ENCODE measurements at regions not wholly inside any gene's neighbourhood (a gene's known extent, or its start where the extent isn't known, plus 50 kb on each side); places are given as distances from the start of the nearest gene placed in this dataset.
A peak's percentile ranks its signal among the peaks of the same experiment; 100 is the strongest.

DNA sequence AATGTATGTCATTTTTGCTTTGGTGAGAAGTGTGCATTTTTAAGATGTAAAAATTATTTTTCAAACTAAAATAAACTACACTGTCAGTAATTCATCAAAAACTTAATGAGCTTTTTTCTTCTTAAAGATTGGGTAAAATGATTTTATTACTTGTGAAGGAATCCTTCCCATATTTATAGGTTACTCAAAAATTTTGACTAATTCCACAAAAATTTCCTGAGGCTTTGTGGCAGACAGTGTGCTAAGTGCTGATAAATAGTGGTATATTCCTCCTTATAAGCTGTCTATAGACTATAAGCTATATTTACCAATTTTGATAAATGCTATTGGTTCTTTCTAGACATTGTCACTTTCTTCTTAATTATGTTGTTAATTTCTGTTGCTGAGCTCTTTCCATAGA lies 284.5 kb upstream of the SEMA6D start:
- intact Hi-C loops (cut with DNase I) = no loop called here
- DNase-seq (no peak), ATAC-seq (ENCODE audit: poor library complexity) (no peak)

DNA sequence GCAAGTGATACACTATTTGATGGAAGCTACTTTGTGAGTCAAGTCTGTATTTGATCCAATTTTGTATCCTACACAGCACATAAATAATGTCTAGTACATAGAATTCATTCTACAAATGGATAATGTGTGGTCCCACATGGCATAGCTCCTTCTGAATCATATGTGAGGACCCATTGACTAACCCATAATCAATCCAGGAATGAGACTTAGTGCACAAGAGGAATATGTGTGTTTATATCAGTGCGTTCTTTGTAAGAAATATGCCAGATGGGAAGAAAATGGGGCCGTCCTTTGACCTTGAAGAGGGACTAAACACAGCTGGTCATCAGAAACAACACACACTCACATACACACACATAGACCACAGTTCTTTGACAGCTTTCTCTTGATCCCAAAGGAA lies 282.7 kb upstream of the SEMA6D start:
- intact Hi-C loops (cut with DNase I) = no loop called here
- ATAC-seq (ENCODE audit: poor library complexity) = no peak
- no peak for DNase-seq

DNA sequence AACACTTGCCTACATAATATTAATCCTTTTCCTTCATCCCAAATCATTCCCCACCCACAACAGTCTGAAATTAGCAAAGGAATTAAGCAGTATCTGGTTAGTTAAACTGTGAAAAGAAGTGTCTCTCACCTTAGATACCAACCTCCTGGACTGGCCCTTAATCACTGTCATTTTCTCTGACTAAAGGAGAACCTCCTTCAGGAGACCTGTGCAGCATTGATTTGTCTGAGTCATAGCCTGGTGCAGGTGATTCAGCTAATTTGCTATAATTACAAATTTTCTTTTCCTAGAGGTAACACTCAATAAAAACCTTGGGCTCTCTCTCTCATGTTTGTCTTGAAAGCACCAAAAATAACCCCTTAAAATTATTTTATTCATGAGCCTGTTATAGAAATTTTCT lies 279.8 kb upstream of the SEMA6D start:
- intact Hi-C loops (cut with DNase I) = no loop called here
- DNase-seq (no peak), ATAC-seq (ENCODE audit: poor library complexity) (no peak)

DNA sequence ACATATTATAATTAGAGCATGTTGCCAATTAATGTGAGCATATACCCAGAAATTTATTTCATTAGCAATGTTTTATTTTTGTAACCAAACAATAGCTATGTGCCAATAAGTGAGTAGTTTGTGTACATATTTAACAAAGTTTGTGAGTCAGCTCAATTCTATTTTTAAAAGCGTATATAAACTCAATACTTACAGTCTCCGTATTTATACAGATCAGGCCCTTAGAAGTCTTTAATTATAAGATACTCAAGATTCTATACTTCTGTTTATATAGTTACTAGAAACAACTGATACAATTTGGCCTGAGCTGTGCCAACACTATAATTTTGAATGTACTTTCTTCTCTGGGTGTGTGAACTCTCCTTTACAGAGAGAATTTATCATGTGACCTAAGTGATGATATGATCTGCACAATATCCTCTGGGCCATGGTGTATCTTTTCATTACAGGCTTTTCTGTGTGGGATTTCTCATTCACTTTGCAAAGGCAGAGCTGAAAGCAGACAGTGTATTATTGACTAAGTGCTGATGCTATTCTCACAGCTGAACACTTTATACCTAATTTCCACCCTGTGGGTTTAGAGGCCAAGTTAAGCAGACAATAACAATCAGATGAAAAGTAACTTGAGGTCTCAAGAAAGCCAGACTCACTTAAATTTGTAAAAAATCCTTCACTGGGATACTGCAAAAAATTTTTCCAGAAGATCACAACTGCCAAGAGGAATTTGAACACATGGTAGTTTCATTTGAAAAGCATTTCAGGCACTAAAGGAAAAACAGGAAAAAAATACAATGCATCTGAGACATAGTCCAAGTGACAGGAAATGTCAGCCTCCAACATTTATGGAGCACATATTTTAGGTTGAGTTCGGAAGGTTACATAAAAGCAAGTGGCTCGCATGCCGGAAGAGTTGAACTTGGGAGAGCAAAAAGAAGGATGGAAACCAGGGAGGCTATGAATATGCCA lies 277.9 kb upstream of the SEMA6D start:
- intact Hi-C loops (cut with DNase I) = no loop called here
- DNase-seq (no peak), ATAC-seq (ENCODE audit: poor library complexity) (no peak)

DNA sequence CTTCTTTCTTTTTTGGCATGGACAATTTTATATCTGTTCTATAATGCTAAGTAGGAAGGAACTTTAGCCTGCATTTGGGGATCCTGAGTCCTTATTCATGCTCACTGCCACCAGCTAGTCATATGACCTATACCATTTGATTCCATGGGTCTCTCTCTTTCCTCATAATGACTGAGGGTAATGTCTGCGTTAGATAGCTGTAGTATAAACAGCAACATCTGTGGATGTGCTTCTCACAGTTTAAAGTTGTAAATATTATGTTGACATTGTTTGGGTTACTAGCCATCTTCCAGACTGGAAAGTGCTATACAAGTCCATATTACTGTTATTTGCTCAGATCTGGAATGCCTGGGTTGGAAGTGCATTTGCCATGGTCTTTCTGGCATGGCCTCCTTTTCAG lies 274.9 kb upstream of the SEMA6D start:
- intact Hi-C loops (cut with DNase I) = no loop called here

DNA sequence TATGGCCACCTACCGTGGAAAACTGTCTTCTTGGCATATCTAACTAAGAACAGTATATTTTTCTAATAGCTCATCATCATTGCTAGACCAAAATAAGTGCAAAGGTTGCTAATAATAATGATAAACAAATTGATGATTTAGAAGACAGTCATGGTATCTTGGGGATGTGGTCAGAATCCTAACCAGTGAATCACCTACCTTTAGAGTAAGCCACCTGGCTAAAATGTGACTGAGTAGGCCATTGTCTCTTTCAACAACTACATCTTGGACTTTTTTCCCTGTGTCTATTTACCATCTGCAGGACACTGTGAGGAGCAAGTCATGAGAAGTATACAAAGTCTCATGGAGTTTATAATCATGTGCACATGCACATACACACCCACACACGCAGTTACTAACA lies 273.5 kb upstream of the SEMA6D start:
- DNase-seq (no peak), ATAC-seq (ENCODE audit: poor library complexity) (no peak)
- intact Hi-C loops (cut with DNase I) = no loop called here

More for the DNA sequence above, 274.9 kb upstream of the SEMA6D start:
- DNase-seq (no peak), ATAC-seq (ENCODE audit: poor library complexity) (no peak)

DNA sequence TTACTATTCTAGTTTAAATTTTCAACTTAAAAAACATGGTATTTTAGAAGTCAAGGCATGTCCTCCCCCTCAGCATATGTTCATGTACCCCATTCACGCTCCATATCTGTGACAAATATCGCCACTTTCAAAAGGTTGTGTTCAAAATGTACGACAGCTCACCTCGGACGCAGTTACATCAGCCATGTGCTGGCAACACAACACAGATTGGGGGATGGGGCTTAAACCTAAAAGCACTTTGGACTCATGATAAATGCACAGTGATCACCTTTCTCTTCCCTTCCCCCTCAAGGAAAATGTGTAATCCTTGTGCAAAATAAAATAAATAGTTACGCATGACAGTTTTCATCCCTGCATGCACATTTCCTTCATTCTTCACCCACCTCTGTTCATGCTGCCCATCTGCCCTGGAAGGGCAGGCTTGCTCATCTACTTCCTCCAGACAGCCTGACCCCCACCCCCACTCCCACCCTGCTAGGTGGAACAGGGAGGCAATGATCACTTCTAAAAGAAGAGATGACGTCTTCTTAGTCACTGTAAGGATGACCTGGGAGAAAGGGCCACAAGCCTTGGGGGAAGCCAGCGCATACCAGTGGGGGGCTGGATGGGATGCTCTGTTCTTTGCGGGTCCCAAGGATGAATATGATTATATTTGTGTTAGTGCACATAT lies 271.4 kb upstream of the SEMA6D start:
- ATAC-seq (ENCODE audit: poor library complexity) (no peak), DNase-seq (no peak)
- intact Hi-C loops (cut with DNase I) = no loop called here

DNA sequence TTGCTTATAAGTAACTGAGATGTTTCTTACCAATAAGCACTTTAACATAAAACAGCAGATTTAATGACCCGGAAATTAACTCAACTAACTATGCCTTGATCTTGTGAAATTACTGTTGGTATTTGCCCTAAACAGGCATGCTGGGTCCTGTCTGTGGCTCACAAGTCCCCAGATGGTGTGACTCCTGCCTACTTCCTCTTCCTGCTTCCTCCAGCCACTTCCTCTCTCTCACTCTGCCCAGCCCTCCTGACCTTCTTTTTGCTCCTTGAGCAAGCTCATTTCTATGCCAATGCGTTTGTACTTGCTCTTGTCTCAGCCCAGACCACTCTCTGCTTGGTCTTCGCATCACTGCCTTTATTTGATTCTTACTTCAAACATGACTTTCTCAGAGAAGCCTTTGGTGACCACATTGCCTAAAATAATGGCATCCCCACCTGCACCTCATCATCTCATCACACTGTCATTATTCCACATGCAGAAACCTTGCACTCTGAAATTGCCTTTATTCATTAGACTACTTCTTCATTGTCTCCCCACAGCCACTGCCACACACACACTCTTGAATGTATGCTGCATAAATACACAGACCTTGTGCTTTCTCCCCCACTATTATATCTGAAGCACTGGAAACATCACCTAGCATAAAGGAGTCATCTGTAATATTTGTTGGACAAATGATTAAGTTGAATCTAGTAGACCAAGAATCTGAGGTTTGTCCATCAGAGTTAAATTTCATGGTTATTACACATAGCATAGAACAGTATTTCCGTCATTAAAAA lies 256.3 kb upstream of the SEMA6D start:
- no peak for ATAC-seq (ENCODE audit: poor library complexity)
- DNase-seq = no peak
- intact Hi-C loops (cut with DNase I) = no loop called here

DNA sequence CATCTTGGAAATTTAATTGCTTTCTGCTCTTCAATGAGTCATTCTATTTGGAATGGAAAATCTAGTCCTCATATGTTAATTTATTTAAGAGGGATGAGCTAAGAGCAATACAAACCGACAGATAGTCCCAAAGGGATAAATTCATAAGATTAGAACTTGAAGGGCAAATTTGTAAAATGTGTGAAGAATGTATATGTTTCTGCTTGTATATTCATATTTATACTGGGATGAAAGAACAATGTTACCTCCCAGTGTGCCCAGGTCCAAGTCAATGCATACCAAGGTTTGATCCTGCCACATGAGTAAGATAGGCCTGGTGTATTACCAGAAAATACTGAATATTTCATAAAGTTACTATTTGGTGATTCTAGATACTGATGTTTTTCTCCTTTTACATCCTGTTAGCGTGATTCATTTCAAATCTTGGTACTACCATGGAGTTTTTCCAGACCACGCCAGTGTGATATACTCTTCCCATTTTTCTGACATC lies 255.6 kb upstream of the SEMA6D start:
- ATAC-seq (ENCODE audit: poor library complexity) (no peak), DNase-seq (no peak)
- intact Hi-C loops (cut with DNase I) = no loop called here

DNA sequence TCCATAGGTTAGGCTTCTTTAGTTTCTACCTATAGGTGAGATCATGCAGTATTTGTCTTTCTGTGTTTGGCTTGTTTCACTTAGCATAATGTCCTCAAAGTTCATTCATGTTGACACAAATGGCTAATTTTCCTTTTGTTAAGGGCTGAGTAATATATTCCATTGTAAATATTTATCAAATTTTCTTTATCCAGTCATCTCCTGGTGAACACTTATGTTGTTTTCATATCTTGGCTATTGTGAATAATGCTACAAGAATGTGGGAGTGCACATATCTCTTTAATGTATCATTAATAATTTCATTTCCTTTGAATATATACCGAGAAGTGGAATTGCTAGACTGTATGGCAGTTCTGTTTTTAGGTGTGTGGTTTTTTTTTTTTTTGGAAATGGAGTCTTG lies 250.9 kb upstream of the SEMA6D start:
- ATAC-seq (ENCODE audit: poor library complexity) = no peak
- no peak for DNase-seq
- intact Hi-C loops (cut with DNase I) = no loop called here

DNA sequence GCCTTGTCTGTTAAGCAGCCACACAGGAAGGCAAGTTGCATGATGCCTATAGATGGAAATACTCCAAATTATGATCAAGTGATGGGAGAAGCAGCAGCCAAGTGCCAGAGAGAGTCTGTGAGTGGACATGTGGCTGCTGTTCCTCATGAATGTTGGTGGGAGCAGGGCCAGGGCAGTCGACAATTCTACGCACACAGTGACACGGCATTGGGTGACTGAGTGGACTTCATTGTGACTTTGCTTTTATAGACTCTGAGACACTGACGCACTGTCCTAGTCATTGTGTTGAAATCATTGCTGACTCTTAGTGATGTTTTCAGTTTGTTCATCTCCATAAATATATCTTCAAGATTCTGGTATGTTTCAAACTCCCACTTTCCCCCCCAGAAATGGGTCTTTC lies 246.3 kb upstream of the SEMA6D start:
- ATAC-seq (ENCODE audit: poor library complexity) (no peak), DNase-seq (no peak)
- intact Hi-C loops (cut with DNase I) = loop anchor here (10.0 kb wide), 1 partner anchor 514 kb away; no protein-coding TSS in a partner anchor

DNA sequence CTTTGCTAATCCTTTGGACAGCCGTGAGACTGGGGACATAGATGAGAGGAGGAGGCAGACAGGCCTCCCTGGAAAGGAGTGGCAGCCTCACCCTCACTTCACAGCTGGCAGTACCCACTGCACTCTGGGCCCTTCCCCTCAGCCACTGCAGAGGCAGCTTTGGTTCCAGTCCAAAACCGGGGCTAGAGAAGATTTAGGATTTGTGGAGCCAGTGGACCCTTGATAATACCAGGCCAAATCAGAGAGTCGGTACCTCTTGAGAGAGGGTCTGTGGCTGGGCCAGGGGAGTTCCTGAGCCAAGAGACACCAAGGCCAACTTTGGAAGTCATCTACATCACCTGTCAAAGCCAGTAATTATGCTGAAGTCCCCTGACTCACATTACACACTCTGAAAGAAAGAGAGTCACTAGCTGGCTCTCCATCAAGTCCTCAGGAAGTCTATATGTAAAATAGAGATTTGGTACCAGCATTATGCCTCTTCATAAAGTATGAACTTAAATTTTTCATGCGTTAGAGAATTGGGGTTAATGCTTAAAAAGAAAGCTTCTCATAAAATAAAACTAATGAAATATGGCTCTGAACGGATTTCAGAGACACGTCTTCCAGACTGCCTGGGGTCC lies 244.1 kb upstream of the SEMA6D start:
- ATAC-seq (ENCODE audit: poor library complexity) = peak; percentile 18

DNA sequence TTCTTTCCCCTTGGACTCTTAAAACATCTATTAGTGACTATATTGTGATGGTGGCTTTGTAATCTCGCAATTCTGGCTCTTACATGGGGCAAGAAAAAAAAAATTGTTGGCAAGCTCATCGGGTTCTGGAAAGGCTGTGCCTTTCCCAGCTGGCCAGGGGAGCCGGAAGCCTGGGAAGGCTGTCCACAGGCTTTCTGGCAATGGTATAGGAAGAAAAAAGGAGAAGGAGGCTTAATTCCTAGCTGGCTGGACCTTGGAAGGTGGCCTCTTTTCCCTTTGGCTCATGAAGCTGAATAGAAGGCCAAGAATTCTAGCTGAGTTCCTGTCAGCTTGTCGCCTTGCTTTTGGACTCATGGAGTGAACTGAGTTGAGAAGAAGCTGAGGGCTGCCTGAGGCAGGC lies 243.5 kb upstream of the SEMA6D start:
- intact Hi-C loops (cut with DNase I) = loop anchor here (10.0 kb wide), 1 partner anchor 511 kb away; no protein-coding TSS in a partner anchor
- ATAC-seq (ENCODE audit: poor library complexity) (peak; percentile 94), DNase-seq (peak; percentile 73)

More for the DNA sequence above, 244.1 kb upstream of the SEMA6D start:
- intact Hi-C loops (cut with DNase I) = loop anchor here (10.0 kb wide), 1 partner anchor 512 kb away; no protein-coding TSS in a partner anchor
- no peak for DNase-seq

DNA sequence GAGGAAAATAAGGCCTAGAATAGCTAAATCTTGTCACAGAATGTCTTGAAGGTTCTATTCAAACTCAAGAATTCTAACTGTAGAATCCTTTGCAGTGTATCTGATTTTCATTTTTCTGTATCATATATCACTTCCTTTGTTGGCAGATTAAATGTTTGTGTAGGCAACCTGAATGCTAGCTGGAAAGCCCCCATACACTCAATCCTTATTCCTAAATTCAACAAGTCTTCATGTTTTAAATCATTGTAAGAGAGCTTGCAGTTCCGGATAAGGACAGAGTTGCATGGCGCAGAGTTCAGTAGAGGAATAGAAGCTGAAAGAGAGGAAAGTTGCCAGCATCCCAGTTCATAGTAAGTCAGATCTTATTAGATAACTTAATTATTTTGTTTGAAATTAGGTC lies 242.0 kb upstream of the SEMA6D start:
- DNase-seq (no peak), ATAC-seq (ENCODE audit: poor library complexity) (no peak)
- intact Hi-C loops (cut with DNase I) = loop anchor here (10.0 kb wide), 1 partner anchor 509 kb away; no protein-coding TSS in a partner anchor

DNA sequence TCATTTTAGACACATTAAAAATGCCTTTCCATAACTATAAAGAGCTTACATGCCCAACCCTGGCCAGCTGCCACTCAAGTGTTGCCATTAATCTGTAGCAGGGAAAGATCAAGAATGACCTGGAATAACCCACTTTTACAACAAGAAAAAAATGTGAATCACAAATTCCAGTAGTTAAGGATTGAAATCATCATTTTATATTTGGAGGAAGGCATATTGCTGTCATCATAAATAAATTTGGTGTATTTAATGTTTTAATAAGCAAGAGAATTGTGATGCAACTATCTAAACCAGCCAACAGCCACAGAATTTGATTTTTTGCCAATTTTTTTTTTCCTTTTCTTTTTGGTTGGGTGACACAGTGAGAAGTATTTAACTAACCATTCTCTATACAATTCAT lies 240.0 kb upstream of the SEMA6D start:
- DNase-seq (peak; percentile 34), ATAC-seq (ENCODE audit: poor library complexity) (no peak)
- intact Hi-C loops (cut with DNase I) = loop anchor here (10.0 kb wide), 1 partner anchor 507 kb away; no protein-coding TSS in a partner anchor

DNA sequence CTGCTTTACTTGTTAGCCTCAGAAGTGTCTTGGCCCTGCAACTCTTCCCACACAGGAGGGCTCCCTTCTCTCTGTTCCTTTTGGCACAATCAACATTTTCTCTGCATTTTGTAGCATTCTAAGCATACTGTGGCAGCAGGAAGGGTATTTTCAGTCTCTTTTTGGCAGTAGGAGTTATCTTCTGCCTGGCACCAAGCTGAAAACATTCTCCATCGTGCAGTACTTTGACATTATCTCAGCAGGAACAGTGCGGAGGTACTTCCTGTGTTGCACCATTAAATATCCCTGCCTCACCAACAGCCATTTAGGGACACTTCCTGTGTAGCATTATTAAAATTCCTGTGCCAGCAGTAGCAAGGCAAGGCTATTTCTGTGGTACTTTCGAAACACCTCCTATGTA lies 233.2 kb upstream of the SEMA6D start:
- no peak for DNase-seq
- ATAC-seq (ENCODE audit: poor library complexity) = no peak
- intact Hi-C loops (cut with DNase I) = no loop called here

DNA sequence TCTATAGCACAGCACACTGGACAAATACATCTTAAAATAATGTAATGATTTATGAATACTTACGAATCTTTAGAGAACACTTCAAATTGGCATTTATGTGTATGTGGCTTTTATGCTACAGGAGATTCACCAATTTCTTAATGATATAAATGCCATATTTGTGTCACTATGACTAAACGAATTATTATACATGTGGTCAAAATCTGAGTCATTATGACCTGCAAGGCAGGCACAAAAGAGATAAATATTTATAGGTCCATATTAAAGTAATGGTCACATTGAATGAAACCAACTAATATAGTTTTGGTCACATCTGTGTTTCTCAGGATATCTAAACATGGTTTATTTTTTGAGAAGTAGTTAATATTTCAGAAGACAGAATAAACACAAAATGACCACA lies 232.3 kb upstream of the SEMA6D start:
- no peak for DNase-seq
- intact Hi-C loops (cut with DNase I) = no loop called here
- ATAC-seq (ENCODE audit: poor library complexity) = no peak

DNA sequence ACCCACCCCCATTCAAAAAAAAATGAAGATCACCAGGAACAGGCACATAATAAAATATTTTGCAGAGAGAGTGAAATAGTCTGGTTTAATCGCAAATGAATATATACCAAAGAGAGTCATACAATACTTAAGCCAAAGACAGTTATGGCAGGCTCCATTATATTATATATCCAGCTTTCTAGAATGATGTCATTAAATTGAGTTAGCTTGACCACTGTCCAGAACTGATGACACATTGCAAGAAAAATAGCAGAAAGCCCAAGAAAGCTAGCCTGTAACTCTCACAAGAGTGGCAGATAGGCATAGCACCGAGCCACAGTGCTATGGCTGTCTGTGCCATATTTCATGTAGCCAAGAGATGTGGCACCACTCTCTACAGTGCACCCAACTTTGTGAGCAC lies 231.9 kb upstream of the SEMA6D start:
- intact Hi-C loops (cut with DNase I) = no loop called here
- no peak for ATAC-seq (ENCODE audit: poor library complexity)
- DNase-seq = no peak

DNA sequence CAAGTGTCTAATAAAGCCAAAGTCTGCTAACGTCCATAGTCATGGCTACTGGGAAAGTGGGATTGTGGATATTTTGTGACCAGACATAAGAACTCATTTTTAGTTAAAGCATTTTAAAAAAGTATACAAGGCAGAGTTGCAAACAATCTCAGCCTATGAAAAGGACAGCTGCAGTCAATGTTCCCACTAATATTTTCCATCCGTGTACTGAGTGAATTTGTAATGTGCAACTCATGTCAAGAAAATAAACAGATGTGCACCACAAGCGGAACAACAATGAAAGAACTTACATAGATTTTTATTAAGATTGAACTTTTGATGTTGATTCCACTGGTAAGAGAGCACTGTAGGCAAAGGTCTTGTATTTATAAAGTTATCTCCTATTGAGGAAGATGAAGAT lies 231.3 kb upstream of the SEMA6D start:
- intact Hi-C loops (cut with DNase I) = no loop called here
- ATAC-seq (ENCODE audit: poor library complexity) = no peak

More for the DNA sequence above, 231.3 kb upstream of the SEMA6D start:
- no peak for DNase-seq

All from Right ventricle myocardium superior (tissue), 1 donor.